Stimulated activated CD8-positive, alpha-beta memory T cell treated with anti-CD3 and anti-CD28 coated beads, Interleukin-2, amount 100 ng/mL, for 1 hour (primary cell): ENCODE measurements at regions not wholly inside any gene's neighbourhood (a gene's known extent, or its start where the extent isn't known, plus 50 kb on each side); places are given as distances from the start of the nearest gene placed in this dataset.
A peak's percentile ranks its signal among the peaks of the same experiment; 100 is the strongest.
"Not testable (repeated sequence)": the region's sequence is repeated elsewhere in the genome, so short reads cannot be mapped to it uniquely, and the experiment has no call there.

Source experiments
- DNase-seq, 2 donors: peaks; one replicate each; pipeline ENCODE4 v3.0.0-alpha.2; 2020; ENCODE audit warnings: low read depth in 2 of 2

- no peak for DNase-seq
Measured at GRCh38 chr4:189765301-189765700, 175.4 kb upstream of the FRG1 start.

GRCh38 chr4:189765736-189766135, 174.9 kb upstream of the FRG1 start:
- DNase-seq = no peak

- DNase-seq = no peak
Measured at GRCh38 chr4:189767941-189768340, 172.7 kb upstream of the FRG1 start.

- no peak for DNase-seq
Measured at GRCh38 chr4:189769131-189769530, 171.5 kb upstream of the FRG1 start.

- no peak for DNase-seq
Measured at GRCh38 chr4:189771696-189772361, 168.8 kb upstream of the FRG1 start.

GRCh38 chr4:189773909-189774308, 166.8 kb upstream of the FRG1 start:
- no peak for DNase-seq

- DNase-seq = no peak
Measured at GRCh38 chr4:189779281-189779980, 161.2 kb upstream of the FRG1 start.

- no peak for DNase-seq
Measured at GRCh38 chr4:189780391-189780790, 160.3 kb upstream of the FRG1 start.

- no peak for DNase-seq
Measured at GRCh38 chr4:189784651-189785050, 156.0 kb upstream of the FRG1 start.

GRCh38 chr4:189785257-189785656, 155.4 kb upstream of the FRG1 start:
- DNase-seq = no peak

GRCh38 chr4:189786447-189786846, 154.2 kb upstream of the FRG1 start:
- no peak for DNase-seq

- no peak for DNase-seq
Measured at GRCh38 chr4:189787216-189788031, 153.2 kb upstream of the FRG1 start.

GRCh38 chr4:189792924-189793618, 147.6 kb upstream of the FRG1 start:
- DNase-seq = peak in 1 of 2 donors; percentile 14

GRCh38 chr4:189800545-189801088, 140.1 kb upstream of the FRG1 start:
- DNase-seq = no peak

GRCh38 chr4:189802884-189803283, 137.8 kb upstream of the FRG1 start:
- DNase-seq = no peak

- no peak for DNase-seq
Measured at GRCh38 chr4:189804894-189805293, 135.8 kb upstream of the FRG1 start.

GRCh38 chr4:189806506-189806905, 134.2 kb upstream of the FRG1 start:
- DNase-seq = no peak

GRCh38 chr4:189807031-189807430, 133.6 kb upstream of the FRG1 start:
- DNase-seq = no peak

GRCh38 chr4:189809241-189809735, 131.4 kb upstream of the FRG1 start:
- no peak for DNase-seq

GRCh38 chr4:189809839-189810238, 130.8 kb upstream of the FRG1 start:
- DNase-seq = no peak

- not testable (repeated sequence) for DNase-seq
Measured at GRCh38 chr4:189810318-189811181, 130.1 kb upstream of the FRG1 start.
